ENCODE measurements at regions not wholly inside any gene's neighbourhood (a gene's known extent, or its start where the extent isn't known, plus 50 kb on each side); places are given as distances from the start of the nearest gene placed in this dataset.
"Not testable (repeated sequence)": the region's sequence is repeated elsewhere in the genome, so short reads cannot be mapped to it uniquely, and the experiment has no call there.

DNA sequence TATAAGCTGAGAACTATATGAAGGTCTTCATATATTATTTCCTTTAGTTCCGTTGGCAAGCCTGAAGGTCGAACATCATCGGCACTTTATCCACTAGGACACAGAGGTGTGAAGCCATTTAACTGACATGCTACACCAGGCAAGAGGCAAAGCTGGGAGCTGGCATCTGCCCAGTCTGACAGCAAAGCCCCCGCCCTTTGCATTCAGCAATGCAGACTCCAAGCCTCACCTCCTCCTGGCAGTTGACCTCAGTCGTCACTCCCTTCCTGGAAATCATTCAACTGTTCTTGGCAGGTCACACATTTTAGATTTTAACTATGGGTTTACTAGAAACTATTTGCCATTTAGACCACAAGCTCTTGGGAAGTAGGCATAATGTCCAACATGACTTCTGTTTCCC, 135.8 kb upstream of the FRG1 start:
- no peak for DNase-seq

DNA sequence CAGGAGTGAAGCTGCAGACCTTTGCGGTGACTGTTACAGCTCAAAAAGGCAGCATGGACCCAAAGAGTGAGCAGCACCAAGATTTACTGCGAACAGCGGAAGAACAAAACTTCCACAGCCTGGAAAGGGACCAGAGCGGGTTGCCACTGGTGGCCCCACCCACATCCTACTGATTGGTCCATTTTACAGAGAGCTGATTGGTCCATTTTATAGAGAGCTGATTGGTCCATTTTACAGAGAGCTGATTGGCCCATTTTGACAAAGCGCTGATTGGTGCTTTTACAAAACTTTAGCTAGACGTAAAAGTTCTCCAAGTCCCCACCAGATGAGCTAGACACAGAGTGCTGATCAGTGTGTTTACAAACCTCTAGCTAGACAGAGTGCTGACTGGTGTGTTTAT, 134.2 kb upstream of the FRG1 start:
- DNase-seq: no peak

DNA sequence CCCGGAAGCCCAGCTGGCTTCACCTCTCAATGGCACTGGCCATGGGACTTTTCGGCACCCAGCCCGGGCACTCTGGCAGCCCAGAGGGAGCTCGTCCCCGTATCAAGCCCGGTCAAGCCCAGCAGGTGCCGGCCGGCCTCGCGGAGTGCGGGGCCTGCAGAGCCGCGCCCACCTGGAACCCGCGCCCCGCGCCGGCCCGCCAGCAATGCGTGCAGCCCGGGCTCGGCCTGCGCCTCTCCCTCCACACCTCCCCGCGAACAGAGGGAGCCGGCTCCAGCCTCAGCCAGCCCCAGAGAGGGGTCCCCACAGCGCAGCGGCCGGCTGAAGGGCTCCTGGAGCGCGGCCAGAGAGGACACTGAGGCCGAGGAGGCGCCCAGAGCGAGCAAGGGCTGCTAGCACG, 133.6 kb upstream of the FRG1 start:
- no peak for DNase-seq

DNA sequence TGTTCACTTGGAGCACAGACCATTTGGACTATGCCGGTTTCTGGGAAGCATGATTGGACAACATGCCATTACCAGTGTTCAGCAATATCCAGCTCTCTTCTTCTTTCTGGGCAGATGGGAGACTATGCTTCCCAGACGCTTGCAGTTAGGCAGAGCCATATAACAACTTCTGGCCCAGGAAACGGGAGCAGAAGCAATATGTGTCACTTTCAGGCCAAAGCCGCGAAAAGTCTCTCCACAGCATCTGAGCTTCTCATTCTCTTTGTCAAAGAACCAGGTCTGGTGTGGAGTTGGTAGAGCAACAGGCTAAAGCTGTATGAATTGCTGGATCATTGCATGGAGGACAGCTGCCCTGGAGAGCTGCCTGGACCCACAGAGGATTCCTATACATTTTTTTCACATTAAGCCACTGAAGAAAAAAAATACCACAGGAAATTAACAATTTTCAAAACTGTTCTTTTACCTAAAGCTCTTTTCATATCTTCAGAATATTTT, 131.4 kb upstream of the FRG1 start:
- DNase-seq: no peak

DNA sequence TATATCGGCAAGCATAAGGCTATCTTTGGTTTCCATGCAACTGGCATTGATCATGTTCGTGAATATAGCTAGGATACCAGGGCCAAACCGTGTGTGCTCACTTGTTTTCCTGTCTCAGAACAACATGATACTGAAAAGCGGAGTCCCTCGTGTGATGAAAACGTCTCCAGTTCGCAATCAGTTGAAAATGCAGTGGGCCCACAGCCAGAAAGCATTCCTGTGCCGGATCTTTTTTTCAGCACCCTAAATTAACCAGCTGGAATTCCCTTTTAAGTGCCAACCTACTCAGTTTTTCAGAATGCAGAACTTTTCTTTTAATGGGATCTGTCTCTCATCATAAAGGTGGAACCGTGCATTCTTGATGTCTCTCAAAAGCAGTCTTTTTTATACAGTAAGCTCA, 130.8 kb upstream of the FRG1 start:
- no peak for DNase-seq

- DNase-seq: not testable (repeated sequence)
Measured at GRCh38 chr4:189810318-189811181, 130.1 kb upstream of the FRG1 start.

GRCh38 chr4:189815404-189816192, 125.1 kb upstream of the FRG1 start:
- DNase-seq: no peak

DNA sequence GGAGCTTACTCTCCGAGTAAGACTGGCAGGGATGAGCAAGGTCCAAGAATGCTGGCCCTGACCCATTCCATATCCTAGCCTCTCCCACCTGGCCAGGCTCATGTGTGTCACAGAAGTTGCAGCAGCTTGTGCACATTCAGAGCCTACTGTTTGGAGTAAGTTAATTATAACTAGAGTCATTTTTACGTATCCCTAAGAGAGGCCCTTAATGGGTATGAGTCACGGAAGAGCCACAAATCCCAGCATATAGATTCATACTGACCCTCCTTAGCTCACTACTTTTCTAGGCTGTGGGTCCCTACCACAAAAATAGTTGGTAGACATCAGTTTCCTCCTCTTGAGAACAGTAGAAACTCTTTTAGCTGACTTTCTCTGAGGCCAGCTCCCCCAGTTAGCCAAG, 118.3 kb upstream of the FRG1 start:
- DNase-seq: no peak

DNA sequence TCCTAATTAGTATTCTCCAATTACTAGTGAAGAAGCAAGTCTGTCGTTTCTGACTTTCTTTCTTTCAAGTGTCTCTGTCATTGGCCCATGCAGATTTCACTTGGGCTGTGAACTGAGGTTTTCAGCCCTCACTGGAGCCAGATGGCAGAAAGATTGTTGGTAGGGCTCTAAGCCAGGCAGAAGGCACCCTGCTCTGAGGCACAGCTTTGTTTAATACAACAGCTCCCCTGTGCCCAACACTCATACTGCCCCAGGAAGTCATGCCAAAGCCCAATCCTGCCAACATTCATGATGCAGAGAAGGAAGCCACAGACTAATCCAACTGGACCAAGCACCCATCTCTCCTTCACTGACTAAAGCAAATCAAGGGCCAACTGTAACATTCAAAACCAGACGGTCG, 117.1 kb upstream of the FRG1 start:
- DNase-seq: no peak

DNA sequence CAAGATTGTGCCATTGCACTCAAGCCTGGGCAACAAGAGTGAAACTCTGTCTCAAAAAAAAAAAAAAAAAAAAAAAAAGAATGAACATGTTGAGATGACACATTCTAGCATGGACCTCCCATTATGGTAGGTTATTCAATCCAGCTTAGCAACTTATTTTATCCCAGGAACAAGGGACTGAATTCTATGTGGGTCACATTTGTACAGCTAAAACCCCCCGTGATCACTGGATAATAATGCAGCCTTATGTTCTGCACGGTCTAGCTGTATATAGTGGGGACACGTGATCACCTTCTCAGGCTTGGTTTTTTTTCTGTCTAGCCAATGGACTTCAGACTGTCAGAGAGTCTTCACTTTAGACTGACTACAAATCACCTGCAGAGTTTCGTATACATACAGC, 115.2 kb upstream of the FRG1 start:
- no peak for DNase-seq

DNA sequence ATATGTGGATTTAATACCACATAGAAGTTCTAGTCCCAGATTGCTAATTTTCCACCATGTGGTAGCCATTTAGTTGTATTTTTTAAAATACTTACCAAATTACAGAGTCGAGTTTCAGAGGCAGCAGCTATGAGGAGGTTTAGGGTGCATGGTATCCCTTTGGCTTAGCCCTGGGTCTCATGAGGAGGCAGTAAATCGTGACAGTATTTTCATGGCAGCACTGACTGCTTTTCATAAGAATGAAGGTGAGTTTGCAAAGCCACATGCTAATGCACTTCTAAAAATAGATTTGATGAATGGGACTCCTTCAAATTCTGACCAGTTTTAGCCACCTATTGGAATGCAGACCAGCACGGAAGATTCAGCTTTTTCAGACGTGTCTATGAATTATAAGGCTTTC, 114.0 kb upstream of the FRG1 start:
- DNase-seq: no peak

DNA sequence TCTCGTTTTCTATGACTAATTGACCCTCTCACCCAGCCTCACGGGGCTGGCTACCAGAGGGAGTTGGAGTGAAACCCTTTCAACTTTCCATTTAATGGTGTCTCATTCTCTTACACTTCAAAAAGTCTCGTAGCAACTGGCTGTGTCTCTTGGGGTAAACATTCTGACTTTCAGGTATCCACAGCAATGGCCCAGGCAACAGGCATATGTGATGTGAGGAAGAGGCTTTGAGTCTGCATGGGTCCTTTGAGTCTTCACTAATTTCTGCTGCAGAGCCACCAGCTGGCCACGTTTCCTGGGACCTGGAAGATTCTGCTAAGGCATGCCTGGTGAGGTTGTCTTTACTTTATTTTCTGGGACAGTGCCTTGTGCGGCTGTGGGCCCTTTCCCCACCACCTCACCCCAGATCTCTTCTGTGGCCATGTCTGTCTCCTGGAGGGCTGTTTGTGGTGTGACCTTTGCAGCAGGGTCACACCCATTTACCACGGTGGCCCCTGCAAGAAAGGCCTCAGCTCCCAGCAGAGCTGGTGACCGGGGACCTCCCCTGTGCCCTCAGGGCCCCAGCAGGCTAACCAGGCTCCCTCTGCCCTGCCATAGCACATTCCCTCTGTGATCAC, 112.5 kb upstream of the FRG1 start:
- DNase-seq: no peak

DNA sequence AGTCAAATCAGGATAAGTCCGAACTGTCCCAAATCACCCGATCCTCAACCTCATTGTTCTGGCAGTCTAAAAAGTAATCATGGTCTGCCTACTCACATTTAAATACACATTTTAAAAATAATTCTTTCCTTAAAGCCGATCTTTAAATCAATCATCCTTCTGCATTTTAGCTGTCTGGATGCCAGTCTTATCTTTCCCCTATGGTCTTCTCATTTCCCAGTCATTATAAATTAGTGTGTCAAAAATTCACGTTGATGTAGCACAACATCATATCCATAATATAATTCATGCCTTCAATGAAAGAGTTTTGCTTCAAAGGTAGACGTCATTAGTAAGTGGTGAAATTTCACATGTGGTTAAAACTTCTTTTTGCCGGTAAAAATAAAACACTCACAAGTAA, 108.1 kb upstream of the FRG1 start:
- DNase-seq: no peak

DNA sequence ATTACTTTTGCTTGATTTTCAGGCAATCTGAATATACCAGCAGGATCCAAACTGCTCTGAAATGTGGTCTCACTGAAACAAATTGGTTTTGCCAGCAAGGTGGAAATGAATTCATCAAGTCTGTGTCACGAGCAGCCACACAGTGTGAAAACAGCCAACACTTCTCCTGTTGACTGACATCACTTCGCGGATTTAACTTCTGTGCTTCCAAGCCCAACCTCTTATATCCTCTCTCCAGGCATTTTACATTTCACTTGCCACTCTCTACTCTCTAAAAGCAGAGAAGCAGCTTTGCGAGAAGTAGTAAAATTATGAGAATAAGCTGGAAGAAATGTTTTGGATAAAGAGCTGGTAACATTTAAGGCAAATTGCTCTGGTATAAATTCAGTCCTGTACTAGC, 106.1 kb upstream of the FRG1 start:
- no peak for DNase-seq

DNA sequence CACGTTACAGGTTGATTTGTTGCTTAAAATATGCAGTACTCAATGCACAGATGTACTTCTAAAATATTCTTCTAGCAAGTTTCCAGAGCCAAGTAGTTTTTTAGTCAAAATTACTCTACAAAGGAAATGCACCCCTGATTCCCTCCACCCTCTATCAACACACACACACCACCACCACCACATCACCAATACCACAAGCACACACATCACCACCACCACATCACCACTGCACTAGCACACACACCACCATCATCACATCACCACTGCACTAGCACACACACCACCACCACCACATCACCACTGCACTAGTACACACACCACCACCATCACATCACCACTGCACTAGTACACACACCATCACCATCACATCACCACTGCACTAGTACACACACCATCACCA, 105.2 kb upstream of the FRG1 start:
- DNase-seq: no peak

DNA sequence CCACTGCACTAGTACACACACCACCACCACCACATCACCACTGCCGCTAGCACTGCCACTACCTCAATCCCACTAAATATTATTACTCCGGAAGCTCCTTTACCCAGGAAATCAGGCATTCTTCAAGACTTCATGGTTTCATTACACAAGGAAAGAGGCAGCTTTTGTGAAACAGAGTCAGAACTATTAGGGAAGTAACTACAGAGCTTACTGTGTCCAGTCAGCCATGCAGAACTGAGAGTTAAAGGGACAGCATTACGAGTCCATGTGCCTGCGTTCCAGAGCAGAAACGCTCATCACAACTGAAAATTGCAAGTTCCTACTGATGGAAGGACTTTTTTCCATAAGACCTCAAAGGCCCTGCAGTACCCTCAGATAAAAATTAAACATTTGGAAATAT, 103.2 kb upstream of the FRG1 start:
- no peak for DNase-seq

GRCh38 chr4:189838821-189839497, 101.7 kb upstream of the FRG1 start:
- no peak for DNase-seq

- DNase-seq: no peak
Measured at GRCh38 chr4:189840356-189840755, 100.3 kb upstream of the FRG1 start.

DNA sequence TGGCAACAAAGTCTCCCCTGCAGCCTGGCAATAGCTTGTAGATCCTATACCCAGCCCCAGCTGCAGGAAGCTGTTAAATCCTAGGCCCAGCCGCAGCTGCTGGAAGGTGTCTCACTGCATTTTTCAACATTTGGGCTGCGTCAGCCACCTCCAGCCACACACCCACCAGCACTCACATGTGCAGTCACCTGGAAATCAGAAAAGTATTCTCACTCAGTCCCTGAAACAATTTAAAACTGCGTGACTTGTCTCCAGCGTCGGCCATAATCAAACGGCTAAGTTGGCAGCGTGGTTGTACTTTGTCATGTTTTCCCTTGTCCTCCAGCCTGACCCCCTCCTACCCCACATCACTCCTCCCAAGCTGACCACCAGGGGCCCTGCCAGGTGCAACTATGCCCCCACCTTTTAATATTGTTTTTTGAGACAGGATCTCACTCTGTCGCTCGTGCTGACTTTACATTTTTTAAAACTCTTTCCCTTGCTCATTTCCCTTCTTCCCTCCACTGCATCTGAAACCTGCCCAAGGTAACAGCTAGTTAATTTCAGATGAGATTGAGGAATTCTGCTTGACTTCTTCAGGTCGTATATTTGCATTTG, 97.2 kb upstream of the FRG1 start:
- no peak for DNase-seq

DNA sequence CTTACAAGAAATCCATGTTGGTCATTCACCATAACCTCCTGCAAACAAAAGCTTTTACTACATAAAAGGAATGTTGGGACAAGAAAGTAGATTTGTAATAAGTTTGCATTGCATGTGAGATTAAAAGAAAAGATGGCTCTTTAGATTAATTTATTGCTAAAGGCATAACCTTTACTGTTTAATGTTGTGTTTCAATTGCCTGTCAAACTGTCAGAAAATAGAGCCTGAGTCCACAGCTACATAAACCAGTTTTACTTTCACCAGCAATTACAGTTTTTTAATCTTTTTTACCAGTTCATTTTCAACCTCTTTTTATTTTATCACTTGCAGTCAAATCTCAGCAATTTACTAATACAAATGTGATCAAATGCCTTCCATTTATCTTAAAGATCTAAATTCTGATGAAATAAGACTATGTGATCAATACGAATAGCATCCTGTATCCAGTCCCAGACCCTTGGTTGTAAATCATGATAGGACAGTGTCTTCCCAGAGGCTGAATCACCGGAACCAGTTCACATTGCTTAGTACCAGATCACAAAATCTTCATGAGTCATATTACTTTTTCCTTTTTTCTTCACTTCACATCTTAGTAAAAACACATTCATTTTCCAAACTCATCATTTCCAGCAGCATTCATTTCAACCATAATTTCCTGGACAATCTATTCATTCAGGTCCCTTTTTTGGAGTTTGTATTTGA, 95.4 kb upstream of the FRG1 start:
- no peak for DNase-seq

- DNase-seq: not testable (repeated sequence)
Measured at GRCh38 chr4:189846094-189846493, 94.6 kb upstream of the FRG1 start.

- not testable (repeated sequence) for DNase-seq
Measured at GRCh38 chr4:189846608-189847007, 94.1 kb upstream of the FRG1 start.

All from activated T-cell treated with anti-CD3 and anti-CD28 coated beads for 4 hours (primary cell).